A673 (cell line): ENCODE measurements at regions not wholly inside any gene's neighbourhood (a gene's known extent, or its start where the extent isn't known, plus 50 kb on each side); places are given as distances from the start of the nearest gene placed in this dataset.

Experiments
- BruUV-seq: library from RNA; stranded (reverse); fragments of 400-500 nt; replicated peaks from 2 replicates; lab custom pipeline; 2021; lab: Mats Ljungman, UMichigan
- CTCF ChIA-PET: fragments of 300-600 bp; sonication (Branson Sonifier 250); formaldehyde crosslinking; loops from one replicate; lab custom pipeline; 2022; ENCODE audit warnings: antibody characterized with exemption; lab: Charles Lee
- POLR2A ChIA-PET: fragments of 300-600 bp; sonication (Branson Sonifier 250); formaldehyde crosslinking; loops from one replicate; lab custom pipeline; 2022; ENCODE audit warnings: antibody characterized with exemption; ENCODE audit not compliant: low non-redundant PET; lab: Charles Lee
- DNase-seq: peaks from one replicate; pipeline ENCODE4 v3.0.0-alpha.2; 2015; ENCODE audit warnings: low spot score
- H3K27ac ChIP-seq: fragments of 200-600 bp; sonication (generic); 2 replicates; pipeline ENCODE4 v1.5.1; 2016; ENCODE audit warnings: mixed run types, low read depth, mild to moderate bottlenecking, mixed read lengths, antibody characterized with exemption, low read length; ENCODE audit not compliant: poor library complexity, severe bottlenecking
- H3K27me3 ChIP-seq: fragments of 200-600 bp; sonication (generic); replicated peaks from 2 replicates; pipeline ENCODE4 v1.6.1; 2017; ENCODE audit warnings: mixed run types, low read depth, mild to moderate bottlenecking, mixed read lengths, antibody characterized with exemption, low read length; ENCODE audit not compliant: insufficient read depth, poor library complexity
- H3K36me3 ChIP-seq: fragments of 200-600 bp; sonication (generic); 2 replicates; pipeline ENCODE4 v1.6.1; 2016; ENCODE audit warnings: mixed run types, mild to moderate bottlenecking, mixed read lengths, antibody characterized with exemption, low read length; ENCODE audit not compliant: insufficient read depth, poor library complexity, severe bottlenecking
- H3K4me1 ChIP-seq: fragments of 200-600 bp; sonication (generic); 2 replicates; pipeline ENCODE4 v1.6.1; 2017; ENCODE audit warnings: mixed run types, mild to moderate bottlenecking, mixed read lengths, antibody characterized with exemption, low read length; ENCODE audit not compliant: insufficient read depth, poor library complexity, severe bottlenecking
- H3K4me3 ChIP-seq: fragments of 200-600 bp; sonication (generic); 2 replicates; pipeline ENCODE4 v1.5.1; 2016; ENCODE audit warnings: low read depth, mixed run types, mild to moderate bottlenecking, mixed read lengths, low read length; ENCODE audit not compliant: poor library complexity, severe bottlenecking
- H3K9me3 ChIP-seq: fragments of 200-600 bp; sonication (generic); 2 replicates; pipeline ENCODE4 v1.6.1; 2016; ENCODE audit warnings: mixed run types, low read depth, mild to moderate bottlenecking, mixed read lengths, antibody characterized with exemption, low read length; ENCODE audit not compliant: poor library complexity, severe bottlenecking
- EZH2 ChIP-seq: fragments of 200-600 bp; sonication (generic); IDR thresholded peaks from 2 replicates; pipeline ENCODE4 v1.6.1; 2017; ENCODE audit warnings: borderline replicate concordance, low read depth, mild to moderate bottlenecking, mixed read lengths, antibody characterized with exemption, low read length; ENCODE audit not compliant: poor library complexity, severe bottlenecking
- intact Hi-C: fragments of 100-400 bp; cut with micrococcal nuclease; formaldehyde crosslinking; loops from one replicate; pipeline ENCODE4 v1.10.0; 2022; ENCODE audit not compliant: unreplicated experiment
- TF ChIP-seq, protein P1 (sequence below): fragments of 300-800, 200-600 bp; sonication (generic); conservative IDR thresholded peaks from 2 replicates; pipeline ENCODE4 v1.5.1; 2017; ENCODE audit warnings: low read depth, mild to moderate bottlenecking, antibody characterized with exemption, low read length, moderate library complexity, mixed read lengths

DNA sequence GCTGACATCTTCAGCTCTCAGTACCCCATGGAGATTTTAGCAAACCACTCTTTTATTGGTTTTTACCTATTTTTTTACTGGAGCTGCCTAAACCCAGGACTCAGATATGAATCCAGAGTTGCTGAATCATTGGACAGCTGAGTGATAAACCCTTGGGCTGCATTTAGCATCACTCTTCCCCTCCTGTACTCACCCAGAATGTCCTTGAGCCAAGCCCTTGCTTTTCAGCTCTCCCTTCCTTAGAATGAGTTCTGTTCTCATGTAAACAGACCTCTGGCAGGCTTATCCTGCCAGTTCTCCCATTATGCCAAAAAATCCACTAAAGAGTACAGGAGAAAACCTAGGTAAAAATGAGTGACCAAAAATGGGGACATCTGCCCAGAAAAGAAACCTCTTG lies 200.1 kb upstream of the POU2AF2 start:
- TF ChIP-seq, protein P1, sequence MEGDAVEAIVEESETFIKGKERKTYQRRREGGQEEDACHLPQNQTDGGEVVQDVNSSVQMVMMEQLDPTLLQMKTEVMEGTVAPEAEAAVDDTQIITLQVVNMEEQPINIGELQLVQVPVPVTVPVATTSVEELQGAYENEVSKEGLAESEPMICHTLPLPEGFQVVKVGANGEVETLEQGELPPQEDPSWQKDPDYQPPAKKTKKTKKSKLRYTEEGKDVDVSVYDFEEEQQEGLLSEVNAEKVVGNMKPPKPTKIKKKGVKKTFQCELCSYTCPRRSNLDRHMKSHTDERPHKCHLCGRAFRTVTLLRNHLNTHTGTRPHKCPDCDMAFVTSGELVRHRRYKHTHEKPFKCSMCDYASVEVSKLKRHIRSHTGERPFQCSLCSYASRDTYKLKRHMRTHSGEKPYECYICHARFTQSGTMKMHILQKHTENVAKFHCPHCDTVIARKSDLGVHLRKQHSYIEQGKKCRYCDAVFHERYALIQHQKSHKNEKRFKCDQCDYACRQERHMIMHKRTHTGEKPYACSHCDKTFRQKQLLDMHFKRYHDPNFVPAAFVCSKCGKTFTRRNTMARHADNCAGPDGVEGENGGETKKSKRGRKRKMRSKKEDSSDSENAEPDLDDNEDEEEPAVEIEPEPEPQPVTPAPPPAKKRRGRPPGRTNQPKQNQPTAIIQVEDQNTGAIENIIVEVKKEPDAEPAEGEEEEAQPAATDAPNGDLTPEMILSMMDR: no peak
- TF ChIP-seq EZH2: no peak
- Histone ChIP-seq H3K4me3 (no peak overlapping the region), H3K27ac (no peak overlapping the region), H3K36me3 (no peaks in the 10 kb centered on the region), H3K9me3 (no peaks in the 10 kb centered on the region), H3K4me1 (no peaks in the 10 kb centered on the region), H3K27me3 (no peaks in the 10 kb centered on the region)
- BruUV-seq: no TSS peak
- DNase-seq: no peak
- ChIA-PET POLR2A (interaction anchor here (0.8 kb wide), 1 partner anchor 1725 kb away, joined by 3 read pairs; no protein-coding TSS in a partner anchor), CTCF (no interaction called here)
- intact Hi-C loops: no loop called here

DNA sequence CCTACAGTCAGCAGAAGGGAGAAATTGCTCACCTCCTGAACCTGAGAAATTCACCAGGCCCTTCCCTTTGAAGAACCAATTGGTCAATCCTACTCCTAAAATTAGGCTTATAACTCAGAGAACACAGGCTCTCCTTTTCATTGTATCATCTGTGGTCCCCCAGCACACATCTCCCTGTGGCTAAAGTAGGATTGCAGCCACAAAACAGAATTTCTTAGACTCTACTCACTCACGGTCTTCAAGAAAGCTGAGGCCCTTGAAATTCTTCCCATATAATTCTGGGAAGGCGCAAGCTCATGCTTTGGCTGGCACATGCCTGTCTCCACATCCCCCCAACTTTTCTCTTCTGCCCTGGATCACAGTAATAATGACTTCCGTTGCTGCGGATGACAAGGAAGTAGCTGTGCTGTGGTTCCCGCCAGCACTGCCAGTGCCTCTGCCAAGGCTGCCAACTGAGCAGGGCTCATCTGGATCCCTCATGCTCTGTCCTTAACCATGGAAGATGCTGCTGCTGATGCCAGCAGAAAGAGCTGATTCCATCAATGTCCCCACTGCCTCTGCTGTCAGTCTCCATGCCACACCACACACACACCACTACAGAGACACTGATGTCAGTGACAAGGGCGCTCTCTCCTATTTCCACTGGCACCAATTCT lies 200.6 kb upstream of the POU2AF2 start:
- ChIA-PET POLR2A (interaction anchor here (0.8 kb wide), 1 partner anchor 1724 kb away, joined by 3 read pairs; no protein-coding TSS in a partner anchor), CTCF (no interaction called here)
- no TSS peak for BruUV-seq
- Histone ChIP-seq H3K4me1 (no peaks in the 10 kb centered on the region), H3K27me3 (no peaks in the 10 kb centered on the region), H3K9me3 (no peaks in the 10 kb centered on the region), H3K4me3 (no peak overlapping the region), H3K36me3 (no peaks in the 10 kb centered on the region), H3K27ac (no peak overlapping the region)
- intact Hi-C loops: no loop called here
- TF ChIP-seq EZH2: no peak
- TF ChIP-seq, protein P1: no peak
- DNase-seq: no peak

DNA sequence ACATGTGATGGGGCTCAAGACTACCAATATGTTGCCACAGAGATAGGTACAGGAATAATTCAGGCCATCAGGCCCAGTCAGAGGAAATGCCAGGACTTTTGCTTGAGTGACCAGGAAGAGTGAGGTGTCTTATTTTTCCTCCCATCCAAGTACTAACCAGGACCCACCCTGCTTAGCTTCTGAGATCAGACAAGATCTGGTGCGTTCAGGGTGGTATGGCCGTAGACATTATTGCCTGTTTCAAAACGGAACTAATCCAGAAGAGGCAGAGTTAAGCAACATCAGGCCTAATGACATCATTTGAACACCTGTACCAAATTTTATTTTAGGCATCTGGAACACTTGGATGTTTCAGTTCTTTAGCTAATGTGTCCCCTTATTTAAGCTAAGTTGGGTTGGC lies 205.5 kb upstream of the POU2AF2 start:
- Histone ChIP-seq H3K27me3 (no peaks in the 10 kb centered on the region), H3K4me1 (no peaks in the 10 kb centered on the region), H3K4me3 (no peak overlapping the region), H3K27ac (no peak overlapping the region), H3K36me3 (no peaks in the 10 kb centered on the region), H3K9me3 (no peaks in the 10 kb centered on the region)
- CTCF ChIA-PET: interaction anchor here (0.6 kb wide), 1 partner anchor 243 kb away, joined by 6 read pairs; no protein-coding TSS in a partner anchor
- no TSS peak for BruUV-seq
- POLR2A ChIA-PET: no interaction called here
- DNase-seq: no peak
- TF ChIP-seq, protein P1: no peak
- no peak for TF ChIP-seq EZH2
- intact Hi-C loops: no loop called here
